ENCODE measurements at regions not wholly inside any gene's neighbourhood (a gene's known extent, or its start where the extent isn't known, plus 50 kb on each side); places are given as distances from the start of the nearest gene placed in this dataset.
"Not testable (repeated sequence)": the region's sequence is repeated elsewhere in the genome, so short reads cannot be mapped to it uniquely, and the experiment has no call there.

GRCh38 chr2:58429014-58429875, 188.1 kb upstream of the FANCL start:
- no peak for DNase-seq

GRCh38 chr2:58428096-58429013, 187.2 kb upstream of the FANCL start:
- DNase-seq: no peak

- DNase-seq: no peak
Measured at GRCh38 chr2:58427572-58428095, 186.5 kb upstream of the FANCL start.

- no peak for DNase-seq
Measured at GRCh38 chr2:58425368-58425767, 184.2 kb upstream of the FANCL start.

GRCh38 chr2:58419983-58420382, 178.9 kb upstream of the FANCL start:
- DNase-seq: no peak

GRCh38 chr2:58416696-58417095, 175.6 kb upstream of the FANCL start:
- no peak for DNase-seq

GRCh38 chr2:58414506-58414905, 173.4 kb upstream of the FANCL start:
- no peak for DNase-seq

GRCh38 chr2:58410549-58410948, 169.4 kb upstream of the FANCL start:
- no peak for DNase-seq

GRCh38 chr2:58407487-58407886, 166.4 kb upstream of the FANCL start:
- DNase-seq: no peak

GRCh38 chr2:58405341-58405740, 164.2 kb upstream of the FANCL start:
- DNase-seq: no peak

GRCh38 chr2:58401936-58402335, 160.8 kb upstream of the FANCL start:
- no peak for DNase-seq

- DNase-seq: no peak
Measured at GRCh38 chr2:58398406-58398805, 157.3 kb upstream of the FANCL start.

GRCh38 chr2:58387701-58388100, 146.6 kb upstream of the FANCL start:
- DNase-seq: no peak

- DNase-seq: not testable (repeated sequence)
Measured at GRCh38 chr2:58386904-58387303, 145.8 kb upstream of the FANCL start.

- no peak for DNase-seq
Measured at GRCh38 chr2:58378152-58378551, 137.0 kb upstream of the FANCL start.

- no peak for DNase-seq
Measured at GRCh38 chr2:58377181-58377580, 136.1 kb upstream of the FANCL start.

GRCh38 chr2:58376592-58376991, 135.5 kb upstream of the FANCL start:
- DNase-seq: no peak

GRCh38 chr2:58369594-58369993, 128.5 kb upstream of the FANCL start:
- DNase-seq: no peak

- no peak for DNase-seq
Measured at GRCh38 chr2:58364098-58364497, 123.0 kb upstream of the FANCL start.

GRCh38 chr2:58358026-58358425, 116.9 kb upstream of the FANCL start:
- DNase-seq: no peak

- DNase-seq: no peak
Measured at GRCh38 chr2:58357521-58357920, 116.4 kb upstream of the FANCL start.

GRCh38 chr2:58354230-58354629, 113.1 kb upstream of the FANCL start:
- DNase-seq: no peak

GRCh38 chr2:58350484-58350883, 109.4 kb upstream of the FANCL start:
- DNase-seq: no peak

- DNase-seq: no peak
Measured at GRCh38 chr2:58347810-58348209, 106.7 kb upstream of the FANCL start.
